ENCODE measurements at regions not wholly inside any gene's neighbourhood (a gene's known extent, or its start where the extent isn't known, plus 50 kb on each side); places are given as distances from the start of the nearest gene placed in this dataset.

DNA sequence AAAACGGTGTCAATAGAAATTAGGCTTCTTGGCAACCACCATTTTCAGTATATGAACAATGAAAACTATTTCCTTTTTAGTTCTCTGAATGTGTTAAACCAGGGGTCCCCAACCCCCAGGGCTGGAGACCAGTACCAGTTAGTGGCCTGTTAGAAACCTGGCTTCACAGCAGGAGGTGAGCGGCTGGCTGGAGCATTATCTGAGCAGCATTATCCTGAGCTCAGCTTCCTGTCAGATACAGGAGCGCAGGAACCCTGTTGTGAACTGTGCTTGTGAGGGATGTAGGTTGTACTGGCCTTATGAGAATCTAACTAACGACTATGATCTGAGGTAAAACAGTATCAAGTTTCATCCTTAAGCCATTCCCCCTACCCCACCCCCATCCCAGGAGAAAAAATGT, 328.7 kb downstream of the ZBBX start:
- H3K36me3 Mint-ChIP-seq, result no peaks in the 10 kb centered on the region
- Histone ChIP-seq H3K9ac (no peak overlapping the region), H3K79me2 (ENCODE audit: low read depth) (no peaks in the 10 kb centered on the region), H3F3A (ENCODE audit: low read depth) (no peaks in the 10 kb centered on the region), H3K36me3 (no peaks in the 10 kb centered on the region), H4K20me1 (ENCODE audit: low read depth) (no peaks in the 10 kb centered on the region), H3K27me3 (no peaks in the 10 kb centered on the region), H3K9me3 (ENCODE audit: low read depth) (no peaks in the 10 kb centered on the region), H2AFZ (replicated peaks) (no peak overlapping the region), H3K4me1 (peaks cover 8% of the 10 kb centered on the region), H3K4me3 (no peak overlapping the region), H3K4me2 (peak overlapping the region; percentile 1), H3K27ac (no peak overlapping the region)
- H3K9me3 Mint-ChIP-seq, result no peaks in the 10 kb centered on the region
- DNase-seq (ENCODE audit: low spot score), result peak; percentile 65
- H3K4me1 Mint-ChIP-seq, result peaks cover 4% of the 10 kb centered on the region
- H3K4me3 Mint-ChIP-seq, result no peak overlapping the region
- peaks cover 3% of the 10 kb centered on the region for H3K27me3 Mint-ChIP-seq (ENCODE audit: insufficient read depth, low read depth)
- H3K27ac Mint-ChIP-seq, result no peak overlapping the region
- TF ChIP-seq EZH2 (IDR thresholded peaks at IDR 0.05) (no peak), EZH2phosphoT487 (IDR thresholded peaks at IDR 0.05) (no peak)
- TF ChIP-seq, protein P1, sequence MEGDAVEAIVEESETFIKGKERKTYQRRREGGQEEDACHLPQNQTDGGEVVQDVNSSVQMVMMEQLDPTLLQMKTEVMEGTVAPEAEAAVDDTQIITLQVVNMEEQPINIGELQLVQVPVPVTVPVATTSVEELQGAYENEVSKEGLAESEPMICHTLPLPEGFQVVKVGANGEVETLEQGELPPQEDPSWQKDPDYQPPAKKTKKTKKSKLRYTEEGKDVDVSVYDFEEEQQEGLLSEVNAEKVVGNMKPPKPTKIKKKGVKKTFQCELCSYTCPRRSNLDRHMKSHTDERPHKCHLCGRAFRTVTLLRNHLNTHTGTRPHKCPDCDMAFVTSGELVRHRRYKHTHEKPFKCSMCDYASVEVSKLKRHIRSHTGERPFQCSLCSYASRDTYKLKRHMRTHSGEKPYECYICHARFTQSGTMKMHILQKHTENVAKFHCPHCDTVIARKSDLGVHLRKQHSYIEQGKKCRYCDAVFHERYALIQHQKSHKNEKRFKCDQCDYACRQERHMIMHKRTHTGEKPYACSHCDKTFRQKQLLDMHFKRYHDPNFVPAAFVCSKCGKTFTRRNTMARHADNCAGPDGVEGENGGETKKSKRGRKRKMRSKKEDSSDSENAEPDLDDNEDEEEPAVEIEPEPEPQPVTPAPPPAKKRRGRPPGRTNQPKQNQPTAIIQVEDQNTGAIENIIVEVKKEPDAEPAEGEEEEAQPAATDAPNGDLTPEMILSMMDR (IDR thresholded peaks at IDR 0.05), result no peak

DNA sequence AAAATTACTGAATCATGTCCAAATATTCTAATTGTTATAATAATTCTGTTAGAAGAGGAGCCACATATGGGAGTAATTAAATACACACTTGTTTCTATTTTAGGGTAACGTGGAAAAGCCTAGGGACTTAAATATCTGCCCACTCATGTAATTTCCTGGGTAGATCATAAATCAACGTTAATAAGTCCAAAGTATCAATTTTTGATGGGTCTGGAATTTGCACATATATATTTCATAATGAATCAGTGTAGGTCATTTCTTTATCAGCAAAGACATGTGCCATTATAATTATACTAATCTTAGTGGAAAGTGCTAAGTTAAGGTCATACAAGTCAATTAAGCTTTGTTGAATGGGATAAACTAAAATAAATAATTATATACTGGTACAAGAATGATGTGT, 346.2 kb downstream of the ZBBX start:
- no peaks in the 10 kb centered on the region for H3K27me3 Mint-ChIP-seq (ENCODE audit: insufficient read depth, low read depth)
- Histone ChIP-seq H3K27me3 (no peaks in the 10 kb centered on the region), H3K4me1 (no peaks in the 10 kb centered on the region), H3K9me3 (ENCODE audit: low read depth) (no peaks in the 10 kb centered on the region), H3K79me2 (ENCODE audit: low read depth) (no peaks in the 10 kb centered on the region), H2AFZ (replicated peaks) (no peak overlapping the region), H3F3A (ENCODE audit: low read depth) (no peaks in the 10 kb centered on the region), H3K4me2 (no peak overlapping the region), H4K20me1 (ENCODE audit: low read depth) (no peaks in the 10 kb centered on the region), H3K4me3 (no peak overlapping the region), H3K36me3 (no peaks in the 10 kb centered on the region), H3K27ac (no peak overlapping the region), H3K9ac (no peak overlapping the region)
- H3K36me3 Mint-ChIP-seq, result no peaks in the 10 kb centered on the region
- no peaks in the 10 kb centered on the region for H3K4me1 Mint-ChIP-seq
- no peaks in the 10 kb centered on the region for H3K9me3 Mint-ChIP-seq
- H3K27ac Mint-ChIP-seq, result no peak overlapping the region
- no peak overlapping the region for H3K4me3 Mint-ChIP-seq
- no peak for DNase-seq (ENCODE audit: low spot score)
- no peak for TF ChIP-seq EZH2 (IDR thresholded peaks at IDR 0.05)
- TF ChIP-seq EZH2phosphoT487 (IDR thresholded peaks at IDR 0.05), result no peak
- TF ChIP-seq, protein P1 (IDR thresholded peaks at IDR 0.05), result no peak

DNA sequence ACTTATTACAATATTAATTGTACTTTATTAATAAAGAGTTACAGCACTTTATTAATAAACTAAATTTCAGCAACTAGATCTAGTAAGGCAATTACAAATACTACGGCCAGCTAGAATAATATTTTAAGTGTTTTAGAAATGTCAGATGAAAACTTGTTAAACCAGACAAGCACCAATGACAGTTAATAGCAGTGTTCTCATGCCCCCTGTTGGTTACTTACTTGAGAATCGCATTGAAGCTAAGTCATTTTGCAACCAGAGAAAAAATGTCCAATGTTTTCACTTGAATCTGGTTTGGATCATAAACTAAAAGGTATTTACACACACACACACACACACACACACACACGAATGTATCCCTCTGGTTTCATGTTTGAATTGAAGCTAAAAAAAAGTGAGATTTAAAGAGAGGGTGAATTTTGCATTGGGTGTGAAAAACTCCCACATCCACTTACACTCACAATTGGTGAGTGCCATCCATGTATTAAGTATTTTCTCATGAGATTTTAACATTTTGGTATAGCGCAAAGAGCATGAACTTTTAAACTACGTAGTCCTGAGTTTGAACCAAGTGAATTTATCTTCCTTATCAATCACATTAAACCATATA, 347.7 kb downstream of the ZBBX start:
- H3K4me1 ChIP-seq, result no peaks in the 10 kb centered on the region
- DNase-seq (ENCODE audit: low spot score), result peak; percentile 76

More for the DNA sequence above, 347.7 kb downstream of the ZBBX start:
- H3F3A ChIP-seq (ENCODE audit: low read depth), result no peaks in the 10 kb centered on the region
- no peaks in the 10 kb centered on the region for H3K27me3 ChIP-seq
- H3K4me3 ChIP-seq, result no peak overlapping the region
- no peak overlapping the region for H3K27ac ChIP-seq
- H3K36me3 ChIP-seq, result no peaks in the 10 kb centered on the region
- H3K4me2 ChIP-seq, result no peak overlapping the region
- H3K9ac ChIP-seq, result no peak overlapping the region
- no peak for TF ChIP-seq EZH2phosphoT487 (IDR thresholded peaks at IDR 0.05)
- TF ChIP-seq, protein P1 (IDR thresholded peaks at IDR 0.05), result peak; percentile 71
- no peak for TF ChIP-seq EZH2 (IDR thresholded peaks at IDR 0.05)
- no peaks in the 10 kb centered on the region for H3K27me3 Mint-ChIP-seq (ENCODE audit: insufficient read depth, low read depth)
- H3K36me3 Mint-ChIP-seq, result no peaks in the 10 kb centered on the region
- H2AFZ ChIP-seq (replicated peaks), result peak overlapping the region; percentile 1
- no peaks in the 10 kb centered on the region for H3K9me3 Mint-ChIP-seq
- no peaks in the 10 kb centered on the region for H3K4me1 Mint-ChIP-seq
- no peaks in the 10 kb centered on the region for H3K79me2 ChIP-seq (ENCODE audit: low read depth)
- no peak overlapping the region for H3K27ac Mint-ChIP-seq
- no peaks in the 10 kb centered on the region for H4K20me1 ChIP-seq (ENCODE audit: low read depth)
- H3K9me3 ChIP-seq (ENCODE audit: low read depth), result no peaks in the 10 kb centered on the region
- no peak overlapping the region for H3K4me3 Mint-ChIP-seq
